ENCODE measurements at regions not wholly inside any gene's neighbourhood (a gene's known extent, or its start where the extent isn't known, plus 50 kb on each side); places are given as distances from the start of the nearest gene placed in this dataset.

DNA sequence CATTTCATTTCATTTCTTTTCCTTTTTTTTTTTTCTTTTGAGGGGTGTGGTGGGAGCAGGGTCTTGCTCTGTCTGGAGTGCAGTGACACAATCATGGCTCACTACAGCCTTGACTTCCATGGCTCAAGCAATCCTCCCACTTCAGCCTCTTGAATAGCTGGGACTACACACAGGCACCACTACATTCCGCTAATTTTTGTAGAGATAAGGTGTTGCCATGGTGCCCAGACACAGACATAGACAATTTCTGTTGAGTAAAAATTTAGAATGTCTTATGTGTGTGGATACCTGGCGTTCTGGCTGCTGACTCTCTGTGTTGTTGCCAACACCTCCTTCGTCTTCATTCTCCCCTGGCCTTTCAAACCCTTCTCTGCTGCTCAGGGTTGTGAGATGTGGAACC lies 54.0 kb upstream of the PRSS58 start:
- WGBS, 5 donors: 65 to 76% (median 74%) methylated on average over 2 to 3 of the region's 3 CpGs

DNA sequence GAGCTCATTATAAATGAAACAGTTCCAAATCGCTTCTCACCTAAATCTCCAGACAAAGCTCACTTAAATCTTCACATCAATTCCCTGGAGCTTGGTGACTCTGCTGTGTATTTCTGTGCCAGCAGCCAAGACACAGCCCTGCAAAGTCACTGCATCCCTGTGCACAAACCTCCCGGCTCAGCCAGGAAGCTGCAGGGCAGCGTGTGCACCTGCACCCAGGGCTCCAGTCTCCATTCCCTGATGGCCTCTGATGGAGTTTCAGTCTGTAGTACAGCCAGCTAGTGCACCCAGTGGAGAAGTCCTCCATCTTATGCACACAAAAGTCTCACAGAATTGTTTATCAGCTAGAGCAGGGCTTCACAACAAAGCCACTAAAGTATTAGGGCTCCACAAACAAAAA lies 51.1 kb upstream of the PRSS58 start:
- Histone ChIP-seq H3K27ac (no peak overlapping the region), H3K4me1 (no peaks in the 10 kb centered on the region), H3K4me3 (no peak overlapping the region), H3K36me3 (no peaks in the 10 kb centered on the region), H3K9me3 (no peaks in the 10 kb centered on the region), H3K27me3 (no peaks in the 10 kb centered on the region)
- no peak for TF ChIP-seq POLR2AphosphoS5 (IDR thresholded peaks at IDR 0.05)
- 69 to 80% (median 75%) methylated on average over 3 of the region's 3 CpGs for WGBS, 5 donors
- intact Hi-C loops (cut with DNase I; ENCODE audit: low total_unique reads): no loop called here
- no peak for DNase-seq

More for the DNA sequence above, 54.0 kb upstream of the PRSS58 start:
- no peaks in the 10 kb centered on the region for H3K4me1 ChIP-seq
- no peak for DNase-seq
- TF ChIP-seq CTCF (IDR thresholded peaks at IDR 0.05) (no peak), POLR2A (IDR thresholded peaks at IDR 0.05) (no peak), EP300 (IDR thresholded peaks at IDR 0.05) (no peak), POLR2AphosphoS5 (IDR thresholded peaks at IDR 0.05) (no peak)
- H3K9me3 ChIP-seq: no peaks in the 10 kb centered on the region
- intact Hi-C loops (cut with DNase I; ENCODE audit: low total_unique reads): no loop called here
- no peak overlapping the region for H3K27ac ChIP-seq
- H3K4me3 ChIP-seq: no peak overlapping the region
- no peaks in the 10 kb centered on the region for H3K36me3 ChIP-seq
- no peaks in the 10 kb centered on the region for H3K27me3 ChIP-seq

DNA sequence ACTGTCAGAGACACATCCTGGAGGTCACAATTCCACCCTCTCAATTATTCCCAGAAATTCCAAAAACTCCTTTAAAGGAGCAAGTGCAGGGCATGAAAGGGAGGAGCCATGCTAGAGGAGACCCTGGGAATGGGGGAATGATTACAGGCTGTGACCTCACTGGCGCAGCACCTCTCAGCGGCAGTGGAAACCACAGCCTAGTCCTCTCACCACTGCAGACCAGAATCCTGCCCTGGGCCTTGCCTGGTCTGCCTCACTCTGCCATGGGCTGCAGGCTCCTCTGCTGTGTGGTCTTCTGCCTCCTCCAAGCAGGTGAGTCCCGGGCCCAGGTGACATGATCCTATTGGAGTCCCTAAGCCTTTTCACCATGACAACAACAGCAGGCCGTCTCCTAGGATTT lies 50.5 kb upstream of the PRSS58 start:
- H3K4me1 ChIP-seq: no peaks in the 10 kb centered on the region
- no peak overlapping the region for H3K4me3 ChIP-seq
- no peaks in the 10 kb centered on the region for H3K27me3 ChIP-seq
- TF ChIP-seq POLR2AphosphoS5 (IDR thresholded peaks at IDR 0.05) (no peak), CTCF (IDR thresholded peaks at IDR 0.05) (no peak), POLR2A (IDR thresholded peaks at IDR 0.05) (no peak), EP300 (IDR thresholded peaks at IDR 0.05) (no peak)
- H3K36me3 ChIP-seq: no peaks in the 10 kb centered on the region
- DNase-seq: no peak
- H3K27ac ChIP-seq: no peak overlapping the region
- no peaks in the 10 kb centered on the region for H3K9me3 ChIP-seq
- WGBS, 5 donors: 53 to 82% (median 64%) methylated on average over 2 to 4 of the region's 4 CpGs
- intact Hi-C loops (cut with DNase I; ENCODE audit: low total_unique reads): no loop called here

Small RNA genes lying in the stretch of these regions (small RNA-seq; reads per million reads assigned to genes)
- gene TRBV5-2 (0 reads per million in 4 donors), gene TRBV8-1 (0 reads per million in 4 donors), gene TRBV8-2 (0 reads per million in 4 donors)
